Stimulated activated CD4-positive, alpha-beta T cell treated with anti-CD3 and anti-CD28 coated beads, Interleukin-15, amount 100 ng/mL, for 24 hours (primary cell): ENCODE measurements at regions not wholly inside any gene's neighbourhood (a gene's known extent, or its start where the extent isn't known, plus 50 kb on each side); places are given as distances from the start of the nearest gene placed in this dataset.

ENCODE experiments used
- DNase-seq: peaks from one replicate; pipeline ENCODE4 v3.0.0-alpha.2; 2020

DNA sequence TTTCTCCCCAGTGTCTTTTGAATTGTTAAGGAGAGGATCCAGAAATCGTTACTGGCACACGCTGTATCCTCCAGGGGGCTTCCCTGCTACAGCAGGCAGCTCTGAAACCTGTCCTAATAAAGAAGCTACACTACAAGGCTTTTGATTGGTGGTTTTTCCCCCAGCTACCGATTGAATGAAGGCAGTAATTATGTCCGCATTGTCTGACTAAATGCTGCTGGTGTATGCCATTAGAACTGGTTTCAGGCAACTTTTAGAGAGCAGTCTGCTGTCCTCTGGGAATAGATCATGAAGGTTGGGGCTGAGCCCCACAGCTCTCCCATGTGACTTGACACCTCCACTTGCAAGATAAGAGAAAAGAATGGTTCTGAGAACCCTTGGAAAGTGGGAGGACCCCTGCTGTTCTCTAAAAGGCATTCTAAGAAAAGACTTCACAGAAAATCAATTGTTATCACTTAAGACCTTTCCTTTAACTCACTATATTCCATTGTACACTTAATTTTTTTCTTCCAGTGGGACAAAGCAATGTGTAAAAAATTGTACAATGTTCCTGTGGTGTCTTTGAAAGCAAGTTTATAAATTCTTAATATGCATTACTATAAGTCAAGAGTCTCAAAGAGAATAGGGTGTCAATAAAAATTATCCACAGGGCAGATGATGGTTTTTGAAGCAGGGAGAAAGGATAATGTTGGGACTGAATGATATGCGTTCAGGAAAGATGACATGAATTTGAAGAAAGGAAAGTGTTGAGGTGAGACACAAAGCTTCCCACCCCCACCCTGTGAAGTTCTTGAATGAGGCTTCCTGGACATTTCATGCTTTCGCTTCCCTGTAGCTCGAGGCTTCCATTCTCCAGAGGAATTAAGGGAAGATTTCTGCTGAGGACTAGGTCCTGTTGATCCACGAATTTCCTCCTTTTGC, 53.0 kb upstream of the DAZL start:
- DNase-seq = no peak

- DNase-seq = no peak
Measured at GRCh38 chr3:16658925-16659793, 53.9 kb upstream of the DAZL start.

GRCh38 chr3:16663854-16664712, 58.9 kb upstream of the DAZL start:
- DNase-seq = no peak

GRCh38 chr3:16665282-16665741, 60.1 kb upstream of the DAZL start:
- no peak for DNase-seq

DNA sequence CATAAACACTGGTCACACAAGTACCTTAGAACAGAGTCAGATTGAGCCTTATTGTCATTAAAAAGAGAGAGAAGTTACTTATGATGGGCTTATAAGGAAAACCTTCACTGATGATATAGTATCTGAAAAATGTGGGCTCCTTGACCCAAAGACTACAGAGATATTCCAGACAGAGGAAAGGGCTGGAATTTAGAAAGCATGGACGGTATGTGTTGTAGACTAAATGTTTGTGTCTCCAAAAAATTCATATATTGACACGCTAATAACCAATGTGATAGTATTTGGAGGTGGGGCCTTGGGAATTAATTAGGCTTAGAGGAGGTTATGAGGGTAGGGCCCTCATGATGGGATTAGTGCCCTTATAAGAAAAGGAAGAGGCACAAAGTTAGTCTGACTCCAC, 61.0 kb upstream of the DAZL start:
- no peak for DNase-seq

- DNase-seq = no peak
Measured at GRCh38 chr3:16667633-16668032, 62.4 kb upstream of the DAZL start.

DNA sequence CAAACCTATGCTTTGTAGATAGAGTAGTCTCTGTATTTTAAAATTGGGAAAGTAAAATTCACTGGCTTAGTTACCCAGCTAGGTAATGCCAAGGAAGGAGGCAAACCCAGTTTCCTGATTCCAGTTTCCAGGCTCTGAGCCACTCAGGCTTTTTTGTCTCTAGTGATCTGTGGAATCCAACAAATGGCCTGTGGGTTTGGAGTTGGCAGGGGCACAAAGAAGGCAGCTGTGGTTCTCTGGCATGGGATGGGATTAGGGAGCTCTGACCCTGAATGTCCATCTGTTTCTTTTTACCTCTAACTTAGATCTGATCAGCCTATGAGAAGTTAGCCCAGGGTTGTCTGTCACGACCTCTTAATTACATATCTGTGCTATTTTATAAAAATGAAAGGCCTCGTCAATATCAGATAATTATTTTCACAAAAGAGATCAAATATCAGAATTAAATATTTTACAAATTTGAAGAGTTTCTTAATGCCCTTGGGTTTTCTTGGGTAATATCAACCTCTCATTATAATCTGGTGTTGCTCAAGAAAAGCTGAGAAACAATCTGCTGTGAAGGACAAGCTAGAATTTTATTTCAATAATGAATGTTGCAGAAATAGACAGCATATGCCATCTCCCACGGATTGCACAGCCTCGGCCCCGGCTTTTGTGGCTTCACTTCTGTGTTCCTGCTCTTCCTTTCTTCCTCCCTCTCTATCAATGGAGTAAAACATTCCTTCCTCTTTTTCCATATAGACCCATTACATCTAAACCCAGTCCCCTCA, 63.7 kb upstream of the DAZL start:
- no peak for DNase-seq

DNA sequence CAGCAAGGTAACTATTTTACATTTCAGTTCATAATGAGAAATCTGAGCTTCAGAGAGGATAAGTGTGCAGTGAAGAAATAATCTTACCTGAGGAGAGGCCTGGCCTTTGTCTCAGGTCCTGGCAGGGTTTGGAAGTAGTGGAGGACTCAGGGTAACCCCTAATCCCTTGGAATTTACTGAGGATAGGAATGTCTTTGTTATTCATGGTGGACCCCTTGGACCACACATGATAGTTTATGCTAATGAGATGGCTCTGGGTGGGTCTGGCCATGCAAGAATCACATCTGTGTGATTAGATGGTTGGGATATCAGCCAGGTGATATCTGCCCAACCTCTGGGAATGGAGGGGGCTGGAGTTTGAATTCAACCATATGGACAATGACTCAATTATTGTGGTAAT, 65.0 kb upstream of the DAZL start:
- DNase-seq = no peak

GRCh38 chr3:16671690-16672089, 66.5 kb upstream of the DAZL start:
- no peak for DNase-seq

DNA sequence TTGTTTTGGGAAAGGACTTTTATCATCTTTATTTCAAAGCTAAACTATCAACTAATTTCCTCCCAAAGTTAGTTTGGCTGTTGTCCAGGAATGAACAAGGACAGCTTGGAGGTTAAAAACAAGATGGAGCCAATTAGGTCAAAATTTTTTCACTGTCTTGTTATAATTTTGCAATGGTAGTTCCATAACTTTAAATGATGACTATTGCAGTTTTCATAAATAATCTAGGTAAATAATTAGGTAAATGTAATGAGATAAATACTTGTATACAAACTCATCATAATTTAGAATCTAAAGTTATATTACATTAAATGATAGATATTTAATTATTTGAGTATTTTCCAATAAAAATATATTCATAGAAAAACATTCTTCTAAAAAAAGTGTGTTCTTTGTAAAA, 68.3 kb upstream of the DAZL start:
- DNase-seq = no peak

DNA sequence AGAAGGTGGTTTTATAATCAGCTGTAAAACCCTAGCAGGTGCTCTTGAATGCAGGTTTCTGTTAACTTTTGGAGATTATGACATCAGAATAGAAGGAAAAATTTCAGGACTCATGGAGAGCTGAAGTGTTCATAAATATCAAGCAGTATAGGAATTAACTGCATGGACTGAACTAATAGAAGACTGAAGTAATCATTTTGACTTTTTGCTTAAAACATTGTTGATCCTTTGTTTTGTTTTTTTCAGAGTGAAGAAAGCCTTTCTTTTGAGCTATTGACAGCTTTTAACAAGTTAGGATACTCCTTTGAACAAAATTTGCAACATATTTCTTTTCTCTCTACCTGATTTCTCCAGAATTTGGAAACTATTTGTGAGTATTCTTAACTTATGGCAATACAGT, 70.6 kb upstream of the DAZL start:
- no peak for DNase-seq

- no peak for DNase-seq
Measured at GRCh38 chr3:16686679-16687078, 81.5 kb upstream of the DAZL start.

DNA sequence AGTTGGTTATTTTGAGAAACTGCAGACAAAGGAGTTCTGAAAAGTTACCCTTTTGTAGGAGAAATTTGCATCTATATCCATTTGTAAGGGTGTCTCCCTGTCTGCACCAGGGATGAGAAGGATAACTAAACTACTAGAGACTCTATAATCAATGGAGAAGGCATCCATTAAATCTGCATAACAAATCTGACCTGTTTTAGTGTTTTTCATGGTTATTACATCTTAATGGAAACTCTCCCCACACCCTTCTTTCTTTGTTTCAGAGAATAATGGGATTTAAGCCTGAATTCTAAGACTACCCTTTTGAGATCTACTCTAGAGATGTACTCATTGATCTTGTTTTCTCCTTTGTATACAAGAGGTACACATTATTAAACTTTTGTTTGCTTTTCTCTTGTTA, 82.0 kb upstream of the DAZL start:
- no peak for DNase-seq

- no peak for DNase-seq
Measured at GRCh38 chr3:16692486-16693344, 87.5 kb upstream of the DAZL start.

DNA sequence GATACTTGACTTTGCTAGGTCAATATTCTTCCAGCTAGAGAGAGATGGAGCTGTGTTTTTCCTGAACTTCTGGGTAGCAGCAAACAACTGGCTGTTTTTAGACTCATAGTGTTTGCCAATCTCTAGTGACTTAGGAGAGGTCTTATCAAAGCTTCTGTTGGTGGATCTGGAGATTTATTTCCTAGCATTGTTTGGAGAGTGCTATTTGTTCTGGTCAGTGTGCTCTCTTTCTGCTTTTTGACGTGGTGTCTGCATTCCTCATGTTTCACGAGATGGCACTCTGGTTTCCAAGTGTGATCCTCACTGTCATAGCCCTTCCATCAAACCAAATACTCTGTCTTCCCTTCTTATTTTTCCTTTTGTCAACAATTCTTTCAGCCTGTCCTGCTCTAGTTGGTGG, 88.6 kb upstream of the DAZL start:
- DNase-seq = no peak

- no peak for DNase-seq
Measured at GRCh38 chr3:16695710-16696109, 90.5 kb upstream of the DAZL start.

DNA sequence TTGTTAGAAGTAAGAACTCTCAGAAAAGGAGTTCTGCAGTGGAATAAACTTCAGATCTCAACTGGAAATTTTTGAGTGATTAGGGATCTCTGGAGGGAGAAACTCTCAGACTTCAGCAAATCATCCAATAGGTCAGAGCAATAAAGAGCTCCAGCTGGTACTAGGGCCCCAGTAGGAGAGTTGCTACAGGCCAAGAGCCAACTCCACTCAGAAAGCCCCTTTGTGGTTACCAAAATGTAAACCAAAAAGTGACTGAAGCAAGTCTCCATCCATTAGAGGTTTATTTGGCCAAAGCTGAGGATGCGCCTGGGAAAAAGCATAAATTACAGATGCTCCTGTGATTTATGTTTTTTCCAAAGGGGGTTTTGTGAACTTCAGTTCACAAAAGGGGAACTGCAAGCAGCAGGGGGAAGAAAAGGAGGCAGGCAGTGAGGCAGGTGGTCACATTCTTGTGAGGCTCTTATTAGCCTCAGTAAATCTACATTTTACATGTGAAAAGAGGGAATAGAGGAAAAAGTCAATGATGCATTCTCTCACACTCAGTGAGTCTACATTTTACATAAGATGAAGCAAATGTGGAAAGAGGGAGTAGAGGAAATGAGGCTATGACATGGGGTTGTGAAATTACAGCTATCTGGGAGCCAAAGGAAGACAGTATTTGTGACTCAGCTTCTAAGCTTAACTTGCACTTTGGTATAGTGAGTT, 92.4 kb upstream of the DAZL start:
- no peak for DNase-seq

GRCh38 chr3:16700651-16701050, 95.4 kb upstream of the DAZL start:
- no peak for DNase-seq

- no peak for DNase-seq
Measured at GRCh38 chr3:16704941-16705340, 99.7 kb upstream of the DAZL start.

GRCh38 chr3:16707260-16707659, 102.0 kb upstream of the DAZL start:
- DNase-seq = no peak
